GM21447 (cell line): ENCODE measurements at regions not wholly inside any gene's neighbourhood (a gene's known extent, or its start where the extent isn't known, plus 50 kb on each side); places are given as distances from the start of the nearest gene placed in this dataset.
"Not testable (repeated sequence)": the region's sequence is repeated elsewhere in the genome, so short reads cannot be mapped to it uniquely, and the experiment has no call there.

ENCODE experiments used
- ATAC-seq: cut with Tn5 transposase; IDR thresholded peaks from one replicate; pipeline ENCODE4 v1.9.1; 2021; ENCODE audit not compliant: unreplicated experiment

- no peak for ATAC-seq
Observed at GRCh38 chr2:20130821-20131645, 79.6 kb upstream of the LAPTM4A start.

GRCh38 chr2:20130160-20130560 is 78.7 kb upstream of the LAPTM4A start:
- no peak for ATAC-seq

- no peak for ATAC-seq
Observed at GRCh38 chr2:20129331-20130159, 78.1 kb upstream of the LAPTM4A start.

GRCh38 chr2:20128506-20129330 is 77.3 kb upstream of the LAPTM4A start:
- ATAC-seq, result no peak

- no peak for ATAC-seq
Observed at GRCh38 chr2:20126469-20126868, 75.0 kb upstream of the LAPTM4A start.

- ATAC-seq, result no peak
Observed at GRCh38 chr2:20126040-20126439, 74.6 kb upstream of the LAPTM4A start.

- ATAC-seq, result no peak
Observed at GRCh38 chr2:20125616-20126015, 74.2 kb upstream of the LAPTM4A start.

- no peak for ATAC-seq
Observed at GRCh38 chr2:20125164-20125563, 73.7 kb upstream of the LAPTM4A start.

GRCh38 chr2:20123871-20124594 is 72.6 kb upstream of the LAPTM4A start:
- no peak for ATAC-seq

GRCh38 chr2:20122864-20123263 is 71.4 kb upstream of the LAPTM4A start:
- no peak for ATAC-seq

GRCh38 chr2:20120569-20121416 is 69.4 kb upstream of the LAPTM4A start:
- no peak for ATAC-seq

- no peak for ATAC-seq
Observed at GRCh38 chr2:20118051-20118450, 66.6 kb upstream of the LAPTM4A start.

- ATAC-seq, result no peak
Observed at GRCh38 chr2:20115902-20116301, 64.5 kb upstream of the LAPTM4A start.

- ATAC-seq, result no peak
Observed at GRCh38 chr2:20115374-20115773, 63.9 kb upstream of the LAPTM4A start.

GRCh38 chr2:20113986-20114938 is 62.8 kb upstream of the LAPTM4A start:
- no peak for ATAC-seq

- no peak for ATAC-seq
Observed at GRCh38 chr2:20113004-20113796, 61.8 kb upstream of the LAPTM4A start.

- not testable (repeated sequence) for ATAC-seq
Observed at GRCh38 chr2:20112361-20112760, 60.9 kb upstream of the LAPTM4A start.
